ENCODE measurements at regions not wholly inside any gene's neighbourhood (a gene's known extent, or its start where the extent isn't known, plus 50 kb on each side); places are given as distances from the start of the nearest gene placed in this dataset.

DNA sequence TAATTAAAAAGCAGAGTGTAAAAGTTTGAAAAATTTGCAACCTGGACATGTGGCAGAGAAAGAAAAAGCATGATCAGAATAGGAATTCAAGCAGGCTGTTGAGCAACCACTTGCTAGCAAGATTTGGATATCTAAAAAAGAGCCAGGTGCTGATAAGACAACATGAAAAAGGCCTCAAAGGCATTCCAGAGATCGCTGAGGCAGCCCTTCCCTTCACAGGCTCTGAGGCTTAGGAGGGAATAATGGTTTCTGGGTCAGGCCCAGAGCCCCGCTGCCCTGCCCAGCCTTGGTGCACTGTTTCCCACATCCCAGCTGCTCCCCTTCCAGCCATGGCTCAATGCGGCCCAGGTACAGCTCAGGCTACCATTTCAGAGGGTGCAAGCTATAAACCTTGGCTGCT lies 64.1 kb upstream of the EEPD1 start:
- ATAC-seq, result peak in 1 of 8 donors; percentile 19
- Histone ChIP-seq H3K4me3 (no peak overlapping the region), H3K27ac (no peak overlapping the region), H3K36me3 (no peaks in the 10 kb centered on the region), H3K9me3 (peaks cover 0 to 5% (median 0%) of the 10 kb centered on the region in 11 donors), H3K4me1 (peaks cover 0 to 25% (median 6%) of the 10 kb centered on the region in 9 donors), H3K27me3 (no peaks in the 10 kb centered on the region)
- TF ChIP-seq, protein P1, sequence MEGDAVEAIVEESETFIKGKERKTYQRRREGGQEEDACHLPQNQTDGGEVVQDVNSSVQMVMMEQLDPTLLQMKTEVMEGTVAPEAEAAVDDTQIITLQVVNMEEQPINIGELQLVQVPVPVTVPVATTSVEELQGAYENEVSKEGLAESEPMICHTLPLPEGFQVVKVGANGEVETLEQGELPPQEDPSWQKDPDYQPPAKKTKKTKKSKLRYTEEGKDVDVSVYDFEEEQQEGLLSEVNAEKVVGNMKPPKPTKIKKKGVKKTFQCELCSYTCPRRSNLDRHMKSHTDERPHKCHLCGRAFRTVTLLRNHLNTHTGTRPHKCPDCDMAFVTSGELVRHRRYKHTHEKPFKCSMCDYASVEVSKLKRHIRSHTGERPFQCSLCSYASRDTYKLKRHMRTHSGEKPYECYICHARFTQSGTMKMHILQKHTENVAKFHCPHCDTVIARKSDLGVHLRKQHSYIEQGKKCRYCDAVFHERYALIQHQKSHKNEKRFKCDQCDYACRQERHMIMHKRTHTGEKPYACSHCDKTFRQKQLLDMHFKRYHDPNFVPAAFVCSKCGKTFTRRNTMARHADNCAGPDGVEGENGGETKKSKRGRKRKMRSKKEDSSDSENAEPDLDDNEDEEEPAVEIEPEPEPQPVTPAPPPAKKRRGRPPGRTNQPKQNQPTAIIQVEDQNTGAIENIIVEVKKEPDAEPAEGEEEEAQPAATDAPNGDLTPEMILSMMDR (IDR thresholded peaks at IDR 0.05), result no peak
- no peak for DNase-seq
- WGBS, 2 donors, result 33% methylated on average over 3 of the region's 3 CpGs
- intact Hi-C loops (cut with DNase I), result loop anchor here in 1 of 10 donors (10.0 kb wide), 1 partner anchor 66 kb away; the partner anchor contains the start of gene EEPD1

DNA sequence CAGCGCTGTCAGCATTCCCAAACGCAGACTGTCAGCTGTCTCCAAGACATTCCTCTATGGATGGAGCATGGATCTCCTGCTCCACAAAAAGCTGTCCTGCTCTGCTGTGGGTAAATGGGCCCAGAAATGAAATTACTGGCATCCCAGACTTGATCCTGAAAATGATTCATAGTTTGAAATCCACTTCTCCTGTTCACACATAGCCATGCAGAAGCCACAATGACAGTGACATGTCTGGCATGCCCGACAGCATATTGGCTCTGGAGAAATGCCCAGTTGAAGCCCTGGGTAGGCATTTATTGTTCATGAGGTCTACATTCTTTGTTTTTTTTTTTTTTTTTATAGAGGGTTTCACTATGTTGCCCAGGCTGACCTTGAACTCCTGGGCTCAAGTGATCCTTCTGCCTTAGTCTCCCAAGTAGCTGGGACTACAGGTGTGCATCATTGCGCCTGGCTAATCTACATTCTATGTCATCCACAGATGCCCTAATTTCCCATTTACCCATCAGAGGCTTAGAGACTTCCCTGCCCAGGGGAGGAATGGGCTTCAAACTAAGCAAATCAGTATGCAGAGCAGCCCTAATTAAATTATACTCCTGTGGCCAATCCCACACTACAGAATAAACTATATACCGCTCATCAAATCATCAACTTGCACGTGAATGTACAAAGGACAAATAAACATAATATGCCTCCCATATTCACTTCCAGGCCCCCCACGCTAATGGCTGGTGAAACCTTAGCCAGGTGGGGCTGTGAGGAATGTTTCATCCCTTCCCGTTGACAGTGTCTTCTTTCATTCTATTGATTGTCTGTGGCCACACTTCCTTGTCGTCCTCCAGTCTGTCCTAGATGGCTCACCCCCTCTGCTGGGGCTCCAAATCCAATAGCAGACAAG lies 61.8 kb upstream of the EEPD1 start:
- H3K27ac ChIP-seq, result no peak overlapping the region
- ATAC-seq (no peak), DNase-seq (no peak)

GRCh38 chr7:36091874-36092176 lies 61.2 kb upstream of the EEPD1 start:
- H3K27ac ChIP-seq, result no peak overlapping the region
- 80 to 87% methylated on average over 2 of the region's 2 CpGs for WGBS, 2 donors
- H3K36me3 ChIP-seq, result no peaks in the 10 kb centered on the region
- intact Hi-C loops (cut with DNase I), result loop anchor here in 1 of 10 donors (10.0 kb wide), 1 partner anchor 107 kb away; no protein-coding TSS in a partner anchor
- ATAC-seq (no peak), DNase-seq (no peak)
- no peaks in the 10 kb centered on the region for H3K27me3 ChIP-seq
- H3K4me3 ChIP-seq, result no peak overlapping the region
- H3K4me1 ChIP-seq, result peaks cover 0 to 31% (median 6%) of the 10 kb centered on the region in 9 donors
- TF ChIP-seq, protein P1 (IDR thresholded peaks at IDR 0.05), result no peak
- H3K9me3 ChIP-seq, result peaks cover 0 to 5% (median 0%) of the 10 kb centered on the region in 11 donors

More for the DNA sequence above, 61.8 kb upstream of the EEPD1 start:
- TF ChIP-seq, protein P1 (IDR thresholded peaks at IDR 0.05), result no peak
- Histone ChIP-seq H3K36me3 (no peaks in the 10 kb centered on the region), H3K27me3 (no peaks in the 10 kb centered on the region), H3K4me1 (peaks cover 0 to 26% (median 6%) of the 10 kb centered on the region in 9 donors), H3K4me3 (no peak overlapping the region), H3K9me3 (peaks cover 0 to 5% (median 0%) of the 10 kb centered on the region in 11 donors)
- 75 to 84% methylated on average over 9 of the region's 9 CpGs for WGBS, 2 donors
- intact Hi-C loops (cut with DNase I), result loop anchor here in 1 of 10 donors (10.0 kb wide), 1 partner anchor 106 kb away; no protein-coding TSS in a partner anchor

GRCh38 chr7:36092221-36092771 lies 60.8 kb upstream of the EEPD1 start:
- Histone ChIP-seq H3K9me3 (peaks cover 0 to 5% (median 0%) of the 10 kb centered on the region in 11 donors), H3K27ac (no peak overlapping the region), H3K4me3 (no peak overlapping the region), H3K36me3 (no peaks in the 10 kb centered on the region), H3K4me1 (peaks cover 0 to 31% (median 10%) of the 10 kb centered on the region in 9 donors), H3K27me3 (no peaks in the 10 kb centered on the region)
- TF ChIP-seq, protein P1 (IDR thresholded peaks at IDR 0.05), result no peak
- intact Hi-C loops (cut with DNase I), result loop anchor here in 1 of 10 donors (10.0 kb wide), 1 partner anchor 107 kb away; no protein-coding TSS in a partner anchor
- ATAC-seq (peak in 7 of 8 donors; percentile 16 to 70 (median 55)), DNase-seq (no peak)
- WGBS, 2 donors, result 63% methylated on average over 11 of the region's 11 CpGs

Data from heart right ventricle (tissue), 16 donors.